Prostate gland (tissue), 2 donors: ENCODE measurements at regions not wholly inside any gene's neighbourhood (a gene's known extent, or its start where the extent isn't known, plus 50 kb on each side); places are given as distances from the start of the nearest gene placed in this dataset.

Experiments used
- CTCF ChIP-seq, 4 experiments: fragments of 200-600 bp in 2 of 4; fragments of 450-650 bp in 2 of 4; sonication (generic) in 2 of 4; IDR thresholded peaks; 1 replicate in 3 of 4; 2 replicates in 1 of 4; pipeline ENCODE4 v1.5.1; 2016 to 2019; ENCODE audit warnings: antibody characterized with exemption in 4 of 4, mild to moderate bottlenecking in 2 of 4, moderate library complexity in 2 of 4
- POLR2A ChIP-seq: fragments of 450-650 bp; IDR thresholded peaks from one replicate; pipeline ENCODE4 v1.6.1; 2016; ENCODE audit warnings: antibody characterized with exemption, mild to moderate bottlenecking
- POLR2AphosphoS5 ChIP-seq: sonication (generic); formaldehyde crosslinking; IDR thresholded peaks from one replicate; pipeline ENCODE4 v1.6.1; 2017; ENCODE audit warnings: antibody characterized with exemption

- TF ChIP-seq CTCF (IDR thresholded peaks at IDR 0.05) (no peak), POLR2AphosphoS5 (no peak), POLR2A (no peak)
These were observed 83.3 kb downstream of the CLDN34 start for GRCh38 chrX:10050481-10050880.
